Panc1 (cell line): ENCODE measurements at regions not wholly inside any gene's neighbourhood (a gene's known extent, or its start where the extent isn't known, plus 50 kb on each side); places are given as distances from the start of the nearest gene placed in this dataset.

Experiments
- CTCF ChIP-seq: fragments of 450-650 bp; IDR thresholded peaks from 2 replicates; pipeline ENCODE4 v1.5.1; 2017; ENCODE audit warnings: mild to moderate bottlenecking
- POLR2AphosphoS5 ChIP-seq: IDR thresholded peaks from 2 replicates; pipeline ENCODE4 v1.6.1; 2012; ENCODE audit warnings: mild to moderate bottlenecking, low read depth, low read length, moderate library complexity
- SIN3A ChIP-seq: IDR thresholded peaks from 2 replicates; pipeline ENCODE4 v1.6.1; 2012; ENCODE audit warnings: low read depth, mild to moderate bottlenecking, low read length, moderate library complexity, borderline replicate concordance; ENCODE audit not compliant: insufficient read depth

DNA sequence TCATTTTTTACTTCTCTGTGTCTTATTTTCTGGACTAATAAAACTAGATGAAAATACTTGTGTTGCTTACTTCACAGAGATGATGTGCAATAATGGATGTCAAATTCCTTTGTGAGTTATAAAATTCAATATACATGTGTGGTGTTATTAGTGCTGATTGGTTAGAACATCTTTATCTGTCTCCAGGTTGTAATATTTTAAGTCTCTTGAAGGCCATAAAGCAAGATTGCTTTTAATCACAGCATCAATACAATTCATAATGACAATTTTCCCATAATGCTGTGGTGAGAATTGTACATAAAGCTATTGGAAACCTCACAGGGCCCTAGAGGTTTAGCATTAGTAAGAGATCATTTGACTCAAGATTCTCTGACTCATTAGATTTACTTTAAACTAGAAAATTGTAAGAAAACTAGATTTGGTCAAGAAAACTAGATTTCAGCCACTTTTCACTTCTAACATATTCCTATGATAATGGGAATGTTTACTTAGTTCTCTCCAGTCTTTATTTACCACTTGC is 963.7 kb downstream of the REEP3 start:
- TF ChIP-seq CTCF (no peak), POLR2AphosphoS5 (no peak), SIN3A (no peak)
